ENCODE measurements at regions not wholly inside any gene's neighbourhood (a gene's known extent, or its start where the extent isn't known, plus 50 kb on each side); places are given as distances from the start of the nearest gene placed in this dataset.

DNA sequence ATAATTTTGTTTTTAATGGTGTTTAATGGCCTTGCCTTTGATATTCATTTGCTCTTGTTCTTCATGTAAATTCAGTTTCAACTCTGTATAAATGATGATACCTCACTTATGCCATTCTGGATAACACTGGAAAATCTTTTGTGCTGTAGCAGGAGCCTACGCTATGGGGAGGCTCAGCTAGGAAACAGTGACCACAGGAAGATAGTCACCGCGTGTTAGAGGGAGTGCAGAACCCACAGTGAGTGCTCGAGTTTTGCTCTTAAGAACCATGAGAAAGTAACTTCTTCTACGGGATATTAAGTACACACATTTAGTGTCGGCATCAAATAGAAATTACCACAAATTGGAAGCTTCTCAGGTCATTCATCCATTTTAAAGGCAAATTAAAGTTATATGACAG, 143.9 kb downstream of the IRX2 start:
- DNase-seq (ENCODE audit: low read depth in 1 of 2, low spot score in 1 of 2), result no peak

- no peak for DNase-seq (ENCODE audit: low read depth in 1 of 2, low spot score in 1 of 2)
Observed at GRCh38 chr5:2603272-2603575, 148.3 kb downstream of the IRX2 start.

DNA sequence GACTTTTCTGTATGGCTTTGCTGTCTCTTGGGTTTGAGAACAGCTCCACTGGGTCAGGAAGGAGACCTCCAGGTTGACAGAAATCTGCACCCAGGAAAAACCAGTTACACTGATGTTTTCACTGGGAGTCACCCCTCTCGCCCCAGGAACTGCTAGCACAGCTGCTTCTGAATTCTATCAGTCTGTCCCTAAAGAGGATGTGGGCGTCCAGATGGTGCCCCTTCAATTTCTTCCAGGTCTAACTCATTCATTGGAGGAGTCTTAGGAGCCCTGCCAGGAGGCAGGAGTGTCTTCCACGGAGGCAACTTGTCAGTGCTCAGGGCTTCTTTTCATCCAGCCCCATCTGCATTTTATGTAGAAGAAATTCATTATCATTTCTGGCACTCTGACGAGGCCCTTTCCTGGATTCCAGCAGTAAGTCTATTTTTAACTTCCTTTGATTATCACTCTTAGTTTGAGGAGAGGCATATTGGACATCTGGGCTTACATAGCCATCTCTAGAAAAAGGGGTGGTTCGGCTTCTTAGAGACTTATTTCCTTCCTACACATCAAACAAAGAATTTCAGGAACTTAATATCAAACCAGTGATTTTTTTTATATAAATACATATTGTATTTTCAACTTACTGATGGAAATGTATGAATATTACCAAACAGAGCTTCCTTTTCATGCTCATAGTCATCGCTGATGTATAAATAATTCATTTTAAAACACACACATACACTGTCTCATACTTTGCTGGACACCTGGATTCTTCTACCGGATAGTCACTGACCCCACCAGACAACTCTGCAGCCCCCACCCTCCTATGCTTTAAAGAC, 148.8 kb downstream of the IRX2 start:
- no peak for DNase-seq (ENCODE audit: low read depth in 1 of 2, low spot score in 1 of 2)

- DNase-seq (ENCODE audit: low read depth in 1 of 2, low spot score in 1 of 2), result no peak
Observed at GRCh38 chr5:2598503-2598902, 153.0 kb downstream of the IRX2 start.

GRCh38 chr5:2594701-2595100, 156.8 kb downstream of the IRX2 start:
- DNase-seq (ENCODE audit: low read depth in 1 of 2, low spot score in 1 of 2), result no peak

- no peak for DNase-seq (ENCODE audit: low read depth in 1 of 2, low spot score in 1 of 2)
Observed at GRCh38 chr5:2592766-2593165, 158.7 kb downstream of the IRX2 start.

GRCh38 chr5:2591777-2592453, 159.6 kb downstream of the IRX2 start:
- no peak for DNase-seq (ENCODE audit: low read depth in 1 of 2, low spot score in 1 of 2)

- no peak for DNase-seq (ENCODE audit: low read depth in 1 of 2, low spot score in 1 of 2)
Observed at GRCh38 chr5:2588850-2589501, 162.5 kb downstream of the IRX2 start.

- no peak for DNase-seq (ENCODE audit: low read depth in 1 of 2, low spot score in 1 of 2)
Observed at GRCh38 chr5:2587189-2588031, 164.1 kb downstream of the IRX2 start.

DNA sequence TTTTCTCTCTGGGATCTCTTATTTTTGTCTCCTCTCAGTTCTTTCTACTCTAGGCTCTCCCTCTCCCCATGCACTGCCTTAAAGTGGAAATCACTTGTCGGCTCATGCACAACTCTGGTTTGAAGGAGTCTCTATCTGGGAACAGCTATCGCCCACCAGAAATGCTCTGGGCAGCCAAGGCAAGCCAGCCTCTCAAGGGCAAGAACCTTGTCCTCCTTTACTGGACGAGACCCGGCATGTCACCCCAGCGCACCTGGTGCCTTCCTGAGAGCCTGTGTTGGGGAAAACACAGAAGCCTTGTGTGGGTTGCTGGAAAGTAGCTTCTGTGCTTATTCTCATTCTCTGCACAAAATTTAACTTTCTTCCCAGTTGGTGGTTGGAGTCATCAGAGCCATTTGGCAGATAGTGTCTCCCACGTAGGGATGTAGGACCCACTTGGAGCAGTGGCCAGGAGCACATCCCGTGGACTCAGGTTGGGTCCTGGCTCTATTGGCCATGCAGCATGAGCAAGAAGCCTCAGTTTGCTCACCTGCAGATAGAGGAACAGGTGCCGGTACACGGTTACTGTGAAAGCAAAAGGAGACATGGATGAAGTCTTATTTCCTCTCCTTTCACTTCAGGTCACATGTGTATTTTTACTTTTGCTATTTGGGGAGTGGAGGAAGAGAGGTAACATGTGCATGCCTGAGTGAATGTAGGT, 165.3 kb downstream of the IRX2 start:
- no peak for DNase-seq (ENCODE audit: low read depth in 1 of 2, low spot score in 1 of 2)

DNA sequence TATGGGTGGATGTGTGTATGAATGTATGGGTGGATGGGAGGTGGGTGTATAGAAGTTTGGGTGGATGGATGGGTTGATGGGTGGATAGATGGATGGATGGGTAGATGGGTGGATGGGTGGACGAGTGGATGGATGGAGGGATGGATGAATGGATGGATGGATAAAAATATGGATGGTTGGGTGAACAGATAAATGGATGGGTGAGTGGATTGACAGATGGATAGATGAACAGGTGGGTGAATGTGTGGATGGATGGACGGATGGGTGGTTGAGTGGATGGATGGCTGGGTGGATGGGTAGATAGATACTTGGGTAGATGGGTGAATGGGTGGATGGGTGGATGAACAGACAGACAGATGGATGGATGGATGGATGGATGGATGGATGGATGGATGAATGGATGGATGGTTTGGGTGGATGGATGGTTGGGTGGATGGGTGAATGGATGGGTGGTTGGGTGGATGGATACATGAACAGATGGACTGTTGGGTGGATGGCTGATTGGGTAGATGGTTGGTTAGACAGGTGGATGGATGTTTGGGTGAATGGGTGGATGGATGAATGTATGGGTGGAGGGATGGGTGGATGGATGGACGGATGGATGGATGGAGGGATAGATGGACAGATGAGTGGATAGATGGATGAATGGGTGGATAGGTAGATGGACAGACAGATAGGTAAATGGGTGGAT, 166.8 kb downstream of the IRX2 start:
- DNase-seq (ENCODE audit: low read depth in 1 of 2, low spot score in 1 of 2), result no peak

DNA sequence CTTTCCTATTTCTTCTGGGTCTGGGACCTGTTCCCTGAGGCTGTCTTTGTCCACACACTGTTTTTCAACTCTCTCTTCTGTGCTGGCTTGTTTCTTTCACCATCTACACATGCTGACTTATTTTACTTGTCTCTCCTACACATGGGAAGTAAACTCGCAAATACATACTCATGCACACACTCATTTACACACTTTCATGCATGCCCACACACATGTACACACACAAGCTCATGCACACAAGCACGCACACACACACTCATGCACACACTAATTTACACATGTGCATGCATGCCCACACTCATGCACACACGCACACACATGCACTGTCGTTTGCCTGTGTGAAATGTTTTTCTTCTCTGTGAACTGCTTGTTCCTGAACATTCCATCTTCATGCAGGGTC, 169.0 kb downstream of the IRX2 start:
- DNase-seq (ENCODE audit: low read depth in 1 of 2, low spot score in 1 of 2), result no peak

- DNase-seq (ENCODE audit: low read depth in 1 of 2, low spot score in 1 of 2), result no peak
Observed at GRCh38 chr5:2582106-2582505, 169.4 kb downstream of the IRX2 start.

DNA sequence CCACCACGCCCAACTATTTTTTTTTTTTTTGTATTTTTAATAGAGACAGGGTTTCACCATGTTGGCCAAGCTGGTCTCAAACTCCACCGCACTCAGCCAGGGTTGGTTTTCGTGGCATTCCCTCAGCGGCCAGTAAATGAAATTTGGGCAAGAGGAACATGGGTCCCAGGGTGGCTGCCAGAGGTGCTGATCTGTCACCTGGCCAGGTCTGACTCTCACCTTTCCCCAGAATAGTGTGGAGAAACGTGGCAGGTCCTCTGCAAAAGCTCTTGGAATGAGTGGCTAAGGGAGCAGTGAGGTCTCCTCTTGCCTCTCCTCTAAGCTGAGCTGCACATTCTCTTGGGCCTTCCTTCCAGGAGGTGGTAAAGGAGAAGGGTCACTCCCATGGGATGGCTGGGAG, 170.1 kb downstream of the IRX2 start:
- no peak for DNase-seq (ENCODE audit: low read depth in 1 of 2, low spot score in 1 of 2)

DNA sequence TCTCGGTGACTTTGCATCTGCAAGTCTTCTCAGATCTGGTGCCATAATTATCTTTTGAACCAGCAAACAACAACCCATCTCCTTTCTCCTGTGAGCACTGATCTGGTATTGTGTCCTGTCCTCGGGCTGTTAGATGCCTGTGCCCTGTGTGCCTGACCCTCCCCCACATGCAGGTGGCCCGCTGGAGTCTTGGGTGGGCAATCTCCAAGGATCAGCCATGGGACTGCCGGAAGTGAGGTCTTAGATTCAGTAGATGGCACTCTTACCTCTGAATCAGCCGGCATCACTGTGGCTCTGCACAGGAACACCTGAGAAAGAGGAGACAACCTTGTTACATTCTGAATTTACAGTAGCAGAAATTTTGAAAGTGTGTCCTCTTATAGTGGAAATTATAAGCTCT, 172.4 kb downstream of the IRX2 start:
- DNase-seq (ENCODE audit: low read depth in 1 of 2, low spot score in 1 of 2), result no peak

DNA sequence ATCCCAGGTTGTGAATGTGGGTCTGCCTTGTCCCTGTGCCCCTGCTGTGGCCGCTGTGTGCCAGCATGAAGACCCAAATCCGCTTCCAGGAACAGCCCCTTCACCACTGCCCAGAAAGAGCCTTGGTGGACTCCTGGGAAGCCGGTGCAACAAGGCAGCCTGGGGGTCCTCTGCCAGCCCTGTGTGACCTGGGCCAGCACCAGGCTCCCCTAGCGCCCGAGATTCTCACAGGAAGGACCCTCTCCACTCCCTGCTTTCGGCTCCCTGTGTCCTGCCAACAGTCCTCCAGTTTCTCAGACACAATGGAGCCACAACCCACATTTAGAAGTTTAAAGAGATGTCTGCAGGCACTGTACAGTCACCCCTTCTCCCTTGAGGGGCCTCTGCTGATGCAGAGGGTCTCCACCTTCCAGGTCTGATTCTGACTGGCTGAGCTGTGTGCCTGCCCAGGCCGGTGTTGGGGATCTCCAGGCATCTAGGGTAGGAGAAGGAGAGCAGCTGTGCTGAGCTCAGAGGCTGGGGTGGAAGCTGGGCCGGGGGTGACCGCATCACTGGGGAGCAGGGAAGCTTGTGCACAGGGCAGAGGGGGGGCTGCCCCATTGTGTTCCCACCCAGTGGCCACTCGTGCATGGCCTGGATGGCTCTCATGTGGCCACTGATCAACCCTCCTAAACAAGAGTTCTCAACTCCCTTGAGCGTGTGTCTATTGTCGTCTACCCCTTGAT, 174.0 kb downstream of the IRX2 start:
- no peak for DNase-seq (ENCODE audit: low read depth in 1 of 2, low spot score in 1 of 2)

DNA sequence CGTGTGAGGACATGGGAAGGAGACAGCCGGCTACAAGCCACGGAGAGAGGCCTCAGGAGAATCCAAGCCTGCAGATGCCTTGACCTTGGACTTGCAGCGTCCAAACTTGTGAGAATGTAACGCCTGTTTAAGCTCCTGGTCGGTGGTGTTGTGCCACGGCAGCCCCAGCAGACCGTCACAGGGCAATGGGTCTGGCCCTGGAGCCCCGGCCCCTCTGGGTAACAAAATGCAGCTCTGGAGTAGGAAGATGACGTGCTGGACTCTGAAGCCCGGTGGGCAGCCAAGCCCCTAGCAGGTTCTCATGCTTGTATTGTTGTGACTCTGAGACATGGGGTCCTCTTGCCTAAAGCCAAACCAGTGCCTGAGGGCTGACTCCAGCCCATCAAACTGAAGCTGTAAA, 174.7 kb downstream of the IRX2 start:
- DNase-seq (ENCODE audit: low read depth in 1 of 2, low spot score in 1 of 2), result no peak

DNA sequence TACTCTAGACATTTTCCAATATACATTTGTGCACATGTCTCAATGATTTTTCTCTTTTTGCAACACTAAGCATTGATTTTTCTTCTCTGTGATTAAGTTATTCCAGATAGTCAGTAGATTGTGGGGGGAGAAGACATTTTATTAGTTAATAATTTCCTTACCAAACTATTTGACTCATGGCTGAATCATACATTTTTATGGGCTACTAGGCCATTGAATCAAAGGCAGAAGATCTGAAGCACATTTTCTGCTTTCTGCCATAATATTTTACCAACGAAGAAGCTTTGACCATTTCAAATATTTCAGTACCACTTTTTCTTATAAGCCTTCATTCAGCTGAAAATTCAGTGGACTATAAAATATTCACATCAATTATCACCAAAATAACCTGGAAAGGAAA, 175.6 kb downstream of the IRX2 start:
- no peak for DNase-seq (ENCODE audit: low read depth in 1 of 2, low spot score in 1 of 2)

- DNase-seq (ENCODE audit: low read depth in 1 of 2, low spot score in 1 of 2), result no peak
Observed at GRCh38 chr5:2575292-2575691, 176.2 kb downstream of the IRX2 start.

- DNase-seq (ENCODE audit: low read depth in 1 of 2, low spot score in 1 of 2), result no peak
Observed at GRCh38 chr5:2574155-2574554, 177.3 kb downstream of the IRX2 start.

All from stimulated activated CD4-positive, alpha-beta T cell treated with anti-CD3 and anti-CD28 coated beads, Interleukin-15, amount 100 ng/mL, for 1 hour (primary cell).